Muscle of leg (tissue), 3 donors: ENCODE measurements at regions not wholly inside any gene's neighbourhood (a gene's known extent, or its start where the extent isn't known, plus 50 kb on each side); places are given as distances from the start of the nearest gene placed in this dataset.

Experiments
- DNase-seq: peaks from one replicate; pipeline ENCODE4 v3.0.0; 2013
- H3K27ac ChIP-seq: one replicate; pipeline ENCODE4 v1.5.1; 2013; ENCODE audit warnings: mild to moderate bottlenecking, low read length, control low read depth
- H3K27me3 ChIP-seq: one replicate; pipeline ENCODE4 v1.6.1; 2013; ENCODE audit warnings: low read length; ENCODE audit not compliant: control insufficient read depth, insufficient read depth
- H3K36me3 ChIP-seq: one replicate; pipeline ENCODE4 v1.6.1; 2013; ENCODE audit warnings: low read length; ENCODE audit not compliant: control insufficient read depth, insufficient read depth
- H3K4me1 ChIP-seq: one replicate; pipeline ENCODE4 v1.6.1; 2013; ENCODE audit warnings: low read length; ENCODE audit not compliant: control insufficient read depth, insufficient read depth
- H3K4me3 ChIP-seq: one replicate; pipeline ENCODE4 v1.5.1; 2013; ENCODE audit warnings: low read length, control low read depth
- H3K9me3 ChIP-seq: replicated peaks from 2 replicates; pipeline ENCODE4 v1.6.1; 2013; ENCODE audit warnings: low read depth, low read length; ENCODE audit not compliant: control insufficient read depth
- WGBS: methylation state at CpG from one replicate; pipeline ENCODE4 v1.1.5; 2013; ENCODE audit warnings: missing lambda C conversion rate; ENCODE audit not compliant: insufficient coverage; 5-methylcytosine and 5-hydroxymethylcytosine counted together

GRCh38 chr22:10781571-10782403, 4746.2 kb upstream of the OR11H1 start:
- 75% methylated on average over 8 of the region's 10 CpGs for WGBS
- H3K9me3 ChIP-seq: peaks cover 45% of the 10 kb centered on the region

More at GRCh38 chr22:10781571-10782403, 4746.2 kb upstream of the OR11H1 start:
- Histone ChIP-seq H3K4me1 (no peaks in the 10 kb centered on the region), H3K4me3 (no peak overlapping the region), H3K36me3 (no peaks in the 10 kb centered on the region), H3K27ac (no peak overlapping the region), H3K27me3 (no peaks in the 10 kb centered on the region)
- no peak for DNase-seq
